GM12878 (cell line): ENCODE measurements at regions not wholly inside any gene's neighbourhood (a gene's known extent, or its start where the extent isn't known, plus 50 kb on each side); places are given as distances from the start of the nearest gene placed in this dataset.

Experiments
- ATAC-seq: fragments of 200-7000 bp; cut with Tn5 transposase; 3 replicates; pipeline ENCODE4 v1.9.1; 2020; ENCODE audit warnings: mild to moderate bottlenecking, moderate library complexity
- BruUV-seq: library from RNA; stranded (reverse); fragments of 400-500 nt; replicated peaks from 2 replicates; lab custom pipeline; 2021; lab: Mats Ljungman, UMichigan
- CTCF ChIA-PET: fragments of 300-600 bp; sonication (Branson Sonifier 250); formaldehyde crosslinking; extraction: SDS; loops from one replicate; lab custom pipeline; 2021; ENCODE audit warnings: inconsistent platforms; lab: Yijun Ruan, JAX
- POLR2A ChIA-PET: fragments of 350-600 bp; formaldehyde crosslinking; extraction: SDS; loops from one replicate; lab custom pipeline; 2021; ENCODE audit warnings: inconsistent platforms; lab: Charles Lee
- RAD21 ChIA-PET: fragments of 300-600 bp; sonication (Branson Sonifier 250); formaldehyde crosslinking; loops from one replicate; lab custom pipeline; 2023; ENCODE audit warnings: antibody characterized with exemption; ENCODE audit not compliant: unreplicated experiment; lab: Charles Lee
- SMC1A ChIA-PET: fragments of 300-600 bp; sonication (Branson Sonifier 250); formaldehyde crosslinking; loops from one replicate; lab custom pipeline; 2023; ENCODE audit not compliant: unreplicated experiment, uncharacterized antibody; lab: Charles Lee
- DNase-seq: peaks from one replicate; pipeline ENCODE4 v3.0.0-alpha.2; 2011; ENCODE audit warnings: low read depth, low spot score
- FAIRE-seq: peaks from 3 replicates; lab custom pipeline; 2011; peaks lifted over from hg19 to GRCh38; lab: Jason Lieb, UNC
- H2AFZ ChIP-seq: 2 replicates; pipeline ENCODE4 v1.6.0; 2011; ENCODE audit warnings: low read depth, low read length, control low read depth; ENCODE audit not compliant: control insufficient read depth
- H3K27ac ChIP-seq: 2 replicates; pipeline ENCODE4 v1.5.1; 2011; ENCODE audit warnings: control low read depth; ENCODE audit not compliant: control insufficient read depth, insufficient read depth
- H3K27me3 ChIP-seq, 2 experiments: replicated peaks in 1 of 2; 2 replicates each; pipeline versions ENCODE4 v1.6.0 to v1.6.1; 2011; ENCODE audit warnings: low read length in 1 of 2; ENCODE audit not compliant: control insufficient read depth in 2 of 2, insufficient read depth in 2 of 2
- H3K36me3 ChIP-seq, 2 experiments: 2 replicates each; pipeline ENCODE4 v1.5.1; 2011; ENCODE audit warnings: low read length in 1 of 2; ENCODE audit not compliant: control insufficient read depth in 2 of 2, insufficient read depth in 2 of 2
- H3K4me1 ChIP-seq: 2 replicates; pipeline ENCODE4 v1.6.1; 2011; ENCODE audit warnings: mild to moderate bottlenecking, low read length, moderate library complexity, mixed read lengths; ENCODE audit not compliant: control insufficient read depth, insufficient read depth
- H3K4me2 ChIP-seq: 2 replicates; pipeline ENCODE4 v1.6.0; 2011; ENCODE audit warnings: control low read depth; ENCODE audit not compliant: control insufficient read depth, insufficient read depth
- H3K4me3 ChIP-seq: fragments of 200-600 bp; sonication (generic); 2 replicates; pipeline ENCODE4 v1.5.1; 2016
- H3K79me2 ChIP-seq: 2 replicates; pipeline ENCODE4 v1.6.0; 2011; ENCODE audit warnings: low read length; ENCODE audit not compliant: control insufficient read depth, insufficient read depth
- H3K9ac ChIP-seq: 2 replicates; pipeline ENCODE4 v1.8.0; 2011; ENCODE audit warnings: low read length, control low read depth, mixed read lengths; ENCODE audit not compliant: control insufficient read depth, insufficient read depth
- H3K9me3 ChIP-seq: replicated peaks from 3 replicates; pipeline ENCODE4 v1.5.1; 2011; ENCODE audit warnings: mild to moderate bottlenecking, low read length; ENCODE audit not compliant: control insufficient read depth, insufficient read depth
- H4K20me1 ChIP-seq: 2 replicates; pipeline ENCODE4 v1.6.0; 2011; ENCODE audit not compliant: control insufficient read depth, insufficient read depth
- ATF7 ChIP-seq: fragments of 450-650 bp; IDR thresholded peaks from 2 replicates; pipeline ENCODE4 v1.6.1; 2016; ENCODE audit warnings: low read depth, mild to moderate bottlenecking
- EGR1 ChIP-seq, 2 experiments: IDR thresholded peaks; 1 replicate in 1 of 2; 2 replicates in 1 of 2; pipeline ENCODE4 v1.6.1; 2011 to 2012; ENCODE audit warnings: low read depth in 2 of 2, low read length in 2 of 2, borderline replicate concordance in 1 of 2, mild to moderate bottlenecking in 1 of 2, moderate library complexity in 1 of 2
- HCFC1 ChIP-seq: fragments of 150-350 bp; IDR thresholded peaks from 2 replicates; pipeline ENCODE4 v1.6.1; 2014; ENCODE audit warnings: low read length
- KDM1A ChIP-seq: fragments of 200-600 bp; sonication (generic); IDR thresholded peaks from 2 replicates; pipeline ENCODE4 v1.6.1; 2016; ENCODE audit warnings: borderline replicate concordance
- MTA2 ChIP-seq: fragments of 450-650 bp; IDR thresholded peaks from 2 replicates; pipeline ENCODE4 v1.6.1; 2016; ENCODE audit warnings: low read depth, mild to moderate bottlenecking, moderate library complexity
- MXI1 ChIP-seq: fragments of 150-350 bp; IDR thresholded peaks from 2 replicates; pipeline ENCODE4 v1.6.1; 2011; ENCODE audit warnings: low read depth, mild to moderate bottlenecking, inconsistent platforms, low read length, improper control_type of control experiment
- NR2C2 ChIP-seq: IDR thresholded peaks from 2 replicates; pipeline ENCODE4 v1.6.1; 2011; ENCODE audit warnings: borderline replicate concordance, low read depth; ENCODE audit not compliant: control insufficient read depth, insufficient read length
- RBBP5 ChIP-seq: fragments of 200-600 bp; sonication (generic); conservative IDR thresholded peaks from 2 replicates; pipeline ENCODE4 v1.6.1; 2016
- SKIL ChIP-seq: fragments of 450-650 bp; IDR thresholded peaks from 2 replicates; pipeline ENCODE4 v1.6.1; 2017; ENCODE audit warnings: mild to moderate bottlenecking, low read depth, inconsistent platforms; ENCODE audit not compliant: poor library complexity, severe bottlenecking
- SMAD5 ChIP-seq: IDR thresholded peaks from 2 replicates; pipeline ENCODE4 v1.6.1; 2016; ENCODE audit warnings: antibody characterized with exemption, low read depth
- SREBF1 ChIP-seq: IDR thresholded peaks from 2 replicates; pipeline ENCODE4 v1.6.1; 2012; ENCODE audit warnings: mild to moderate bottlenecking, low read length
- SRF ChIP-seq, 2 experiments: IDR thresholded peaks; 2 replicates each; pipeline ENCODE4 v1.6.1; 2011; ENCODE audit warnings: low read depth in 2 of 2, low read length in 2 of 2, mild to moderate bottlenecking in 1 of 2, moderate library complexity in 1 of 2
- STAT3 ChIP-seq: IDR thresholded peaks from 2 replicates; pipeline ENCODE4 v1.6.1; 2011; ENCODE audit warnings: low read depth, low read length, improper control_type of control experiment
- TCF12 ChIP-seq: IDR thresholded peaks from 2 replicates; pipeline ENCODE4 v1.6.1; 2011; ENCODE audit warnings: low read depth, mild to moderate bottlenecking, low read length
- ZNF274 ChIP-seq: IDR thresholded peaks from one replicate; pipeline ENCODE4 v1.8.0; 2011; ENCODE audit not compliant: insufficient read length, insufficient read depth
- ZSCAN29 ChIP-seq: fragments of 450-650 bp; IDR thresholded peaks from 2 replicates; pipeline ENCODE4 v1.6.1; 2017; ENCODE audit warnings: mild to moderate bottlenecking, moderate library complexity
- whole genome bisulfite sequencing: methylation state at CpG from one replicate; pipeline ENCODE4 v1.1.6; 2016; ENCODE audit warnings: low lambda C conversion rate; ENCODE audit not compliant: insufficient replicate concordance, insufficient coverage; ENCODE audit errors: missing lambda C conversion rate; 5-methylcytosine and 5-hydroxymethylcytosine counted together
- in situ Hi-C: fragments of 300-500 bp; cut with MboI; formaldehyde crosslinking; loops from 9 replicates; pipeline ENCODE4 v1.14.3; 2018; ENCODE audit warnings: mixed read lengths
- intact Hi-C: fragments of 100-400 bp; cut with micrococcal nuclease; formaldehyde crosslinking; loops from one replicate; pipeline ENCODE4 v1.14.2; 2022; ENCODE audit not compliant: unreplicated experiment
- TF ChIP-seq, protein P1 (sequence below), 3 experiments: IDR thresholded peaks in 2 of 3; conservative IDR thresholded peaks in 1 of 3; 2 replicates each; pipeline ENCODE4 v1.5.1; 2011; ENCODE audit warnings: low read depth in 3 of 3, low read length in 3 of 3, mild to moderate bottlenecking in 3 of 3, control low read depth in 2 of 3, moderate library complexity in 2 of 3, inconsistent platforms in 1 of 3, mixed read lengths in 1 of 3; ENCODE audit not compliant: control insufficient read depth in 2 of 3, insufficient read depth in 1 of 3; ENCODE audit errors: extremely low read depth in 1 of 3

DNA sequence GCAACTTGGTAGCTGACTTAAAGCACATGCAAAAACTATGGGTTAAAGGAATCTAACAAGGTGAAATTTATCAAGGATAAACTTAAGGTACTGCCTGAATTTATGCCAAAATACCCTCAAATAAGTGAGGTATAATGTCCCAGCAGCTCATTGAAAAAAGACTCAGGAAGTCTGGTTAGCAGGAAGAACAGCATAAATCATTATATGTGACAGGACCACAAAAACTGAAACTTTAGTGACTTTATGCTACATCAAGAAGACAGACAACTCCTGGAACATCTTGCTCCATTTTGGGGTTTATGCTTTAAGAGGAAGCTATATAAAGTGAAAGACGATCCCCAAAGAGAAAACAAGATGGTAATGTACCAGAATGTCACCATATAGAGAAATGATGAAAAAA lies 282.4 kb upstream of the ZNF462 start:
- ATAC-seq (no peak), DNase-seq (no peak), FAIRE-seq (no peak)
- in situ Hi-C loops, result no loop called here
- no peaks in the 10 kb centered on the region; the same call in 2 of the 3 replicates for H3K9me3 ChIP-seq
- no peaks in the 10 kb centered on the region for H4K20me1 ChIP-seq
- no peaks in the 10 kb centered on the region for H3K4me1 ChIP-seq
- no peak overlapping the region for H3K4me2 ChIP-seq
- ChIA-PET RAD21 (no interaction called here), CTCF (interaction anchor here (0.6 to 1.1 kb wide), 4 partner anchors 17 to 696 kb away, joined by 3 read pairs; no protein-coding TSS in a partner anchor), POLR2A (no interaction called here), SMC1A (interaction anchor here (0.8 to 3.5 kb wide), 4 partner anchors 13 to 60 kb away, joined by 3 to 10 read pairs (median 3); no protein-coding TSS in a partner anchor)
- H3K4me3 ChIP-seq, result no peak overlapping the region
- WGBS, result 5% methylated on average over 1 of the region's 1 CpG
- BruUV-seq, result no TSS peak
- TF ChIP-seq ZNF274, result no peak
- no peak for TF ChIP-seq SREBF1
- no peak for TF ChIP-seq HCFC1
- no peak for TF ChIP-seq NR2C2
- TF ChIP-seq KDM1A, result no peak
- no peak for TF ChIP-seq ZSCAN29
- no peak for TF ChIP-seq MXI1
- no peak for TF ChIP-seq MTA2
- TF ChIP-seq, protein P1, sequence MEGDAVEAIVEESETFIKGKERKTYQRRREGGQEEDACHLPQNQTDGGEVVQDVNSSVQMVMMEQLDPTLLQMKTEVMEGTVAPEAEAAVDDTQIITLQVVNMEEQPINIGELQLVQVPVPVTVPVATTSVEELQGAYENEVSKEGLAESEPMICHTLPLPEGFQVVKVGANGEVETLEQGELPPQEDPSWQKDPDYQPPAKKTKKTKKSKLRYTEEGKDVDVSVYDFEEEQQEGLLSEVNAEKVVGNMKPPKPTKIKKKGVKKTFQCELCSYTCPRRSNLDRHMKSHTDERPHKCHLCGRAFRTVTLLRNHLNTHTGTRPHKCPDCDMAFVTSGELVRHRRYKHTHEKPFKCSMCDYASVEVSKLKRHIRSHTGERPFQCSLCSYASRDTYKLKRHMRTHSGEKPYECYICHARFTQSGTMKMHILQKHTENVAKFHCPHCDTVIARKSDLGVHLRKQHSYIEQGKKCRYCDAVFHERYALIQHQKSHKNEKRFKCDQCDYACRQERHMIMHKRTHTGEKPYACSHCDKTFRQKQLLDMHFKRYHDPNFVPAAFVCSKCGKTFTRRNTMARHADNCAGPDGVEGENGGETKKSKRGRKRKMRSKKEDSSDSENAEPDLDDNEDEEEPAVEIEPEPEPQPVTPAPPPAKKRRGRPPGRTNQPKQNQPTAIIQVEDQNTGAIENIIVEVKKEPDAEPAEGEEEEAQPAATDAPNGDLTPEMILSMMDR (IDR thresholded peaks at IDR 0.05 in 2 of 3, conservative IDR thresholded peaks at IDR 0.05 in 1 of 3; ENCODE audit: control insufficient read depth in 2 of 3, extremely low read depth in 1 of 3, insufficient read depth in 1 of 3, low read depth in 3 of 3, low read length in 3 of 3), result no peak
- TF ChIP-seq STAT3, result no peak
- TF ChIP-seq RBBP5, result no peak
- TF ChIP-seq SRF (IDR thresholded peaks at IDR 0.05; ENCODE audit: low read depth in 2 of 2, low read length in 2 of 2), result no peak
- TF ChIP-seq TCF12, result no peak
- TF ChIP-seq SMAD5, result no peak
- TF ChIP-seq ATF7, result no peak
- no peak for TF ChIP-seq SKIL
- TF ChIP-seq EGR1 (IDR thresholded peaks at IDR 0.05; ENCODE audit: borderline replicate concordance in 1 of 2, low read depth in 2 of 2, low read length in 2 of 2), result no peak
- no peaks in the 10 kb centered on the region for H3K27me3 ChIP-seq
- no peaks in the 10 kb centered on the region for H3K79me2 ChIP-seq
- H2AFZ ChIP-seq, result no peak overlapping the region
- intact Hi-C loops, result no loop called here
- H3K9ac ChIP-seq, result no peak overlapping the region
- no peaks in the 10 kb centered on the region for H3K36me3 ChIP-seq
- no peak overlapping the region for H3K27ac ChIP-seq
